ENCODE measurements at regions not wholly inside any gene's neighbourhood (a gene's known extent, or its start where the extent isn't known, plus 50 kb on each side); places are given as distances from the start of the nearest gene placed in this dataset.
A peak's percentile ranks its signal among the peaks of the same experiment; 100 is the strongest.

- DNase-seq, result peak; percentile 20
Observed at GRCh38 chr12:74415633-74416032, 122.0 kb upstream of the ATXN7L3B start.

- no peak for DNase-seq
Observed at GRCh38 chr12:74418573-74418972, 119.1 kb upstream of the ATXN7L3B start.

GRCh38 chr12:74424778-74425177, 112.9 kb upstream of the ATXN7L3B start:
- DNase-seq, result no peak

DNA sequence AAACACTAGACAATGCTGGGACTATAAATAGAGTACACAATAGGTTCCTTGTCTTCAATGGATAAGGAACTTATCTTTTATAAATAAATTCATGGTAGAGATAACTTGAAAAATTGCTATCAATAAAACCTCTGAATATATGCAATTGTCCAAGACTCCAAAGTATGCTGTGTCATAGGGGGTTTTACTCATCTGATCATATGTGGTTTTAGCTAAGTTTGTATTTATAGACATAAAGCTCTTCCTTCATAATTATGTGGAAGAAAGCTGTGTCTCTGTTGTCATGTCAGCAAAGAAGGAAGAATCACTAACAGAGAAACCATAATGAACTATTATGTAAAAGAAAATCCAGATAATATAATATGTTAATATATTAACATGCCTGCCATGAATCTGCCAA, 111.5 kb upstream of the ATXN7L3B start:
- no peak for DNase-seq

GRCh38 chr12:74429535-74429934, 108.1 kb upstream of the ATXN7L3B start:
- DNase-seq, result no peak

DNA sequence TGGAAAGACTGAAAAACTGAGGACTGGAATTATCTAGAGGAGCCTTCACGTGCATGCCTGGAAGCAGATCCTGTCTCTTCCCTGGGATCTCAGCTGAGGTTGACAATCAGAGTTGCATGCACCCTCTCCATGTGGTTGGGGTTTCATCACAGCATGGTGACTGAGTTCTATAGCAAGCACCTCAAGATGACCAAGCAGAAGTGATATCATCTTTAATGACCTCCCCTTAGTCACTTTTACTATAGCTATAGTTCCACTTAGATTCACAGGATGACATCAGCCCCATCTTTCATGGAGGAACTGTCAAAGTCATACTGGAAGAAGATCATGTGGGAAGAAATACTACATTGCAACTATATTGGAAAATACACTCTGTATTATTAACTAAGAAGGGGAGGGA, 105.8 kb upstream of the ATXN7L3B start:
- DNase-seq, result no peak

DNA sequence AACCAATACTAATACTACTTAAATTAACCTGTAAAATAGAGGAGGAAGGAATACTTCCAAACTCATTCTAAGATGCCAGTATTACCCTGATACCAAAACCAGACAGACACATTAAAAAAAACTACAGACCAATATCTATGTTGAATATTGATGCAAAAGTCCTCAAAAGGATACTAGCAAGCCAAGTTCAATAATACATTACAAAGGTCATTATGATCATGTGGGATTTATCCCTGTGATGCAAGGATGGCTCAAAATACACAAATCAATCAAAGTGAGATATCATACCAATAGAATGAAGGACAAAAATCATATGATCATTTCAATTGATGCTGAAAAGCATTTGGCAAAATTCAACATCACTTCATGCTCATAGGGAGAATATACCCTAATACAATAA, 97.2 kb upstream of the ATXN7L3B start:
- DNase-seq, result no peak

- DNase-seq, result no peak
Observed at GRCh38 chr12:74441872-74442271, 95.8 kb upstream of the ATXN7L3B start.

DNA sequence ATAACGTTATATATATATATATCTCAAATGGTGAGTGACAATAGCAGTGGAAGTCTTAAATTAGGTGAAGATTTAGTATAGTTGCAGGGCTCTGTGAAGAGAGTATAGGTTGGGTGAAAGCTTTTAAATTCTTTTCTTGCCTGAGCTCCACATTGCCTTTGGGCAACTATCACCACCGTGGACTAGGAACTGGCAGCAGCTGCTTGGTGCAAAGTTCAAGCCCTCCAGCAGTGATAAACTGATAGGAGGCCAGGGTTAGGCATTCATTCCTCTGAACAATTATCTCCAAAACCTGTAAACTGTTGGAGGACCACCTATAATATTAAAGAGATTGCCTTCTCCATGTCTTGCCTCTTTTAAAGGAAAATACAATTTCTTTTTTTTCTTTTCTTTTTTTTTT, 91.2 kb upstream of the ATXN7L3B start:
- no peak for DNase-seq

GRCh38 chr12:74449872-74450271, 87.8 kb upstream of the ATXN7L3B start:
- peak; percentile 81 for DNase-seq

DNA sequence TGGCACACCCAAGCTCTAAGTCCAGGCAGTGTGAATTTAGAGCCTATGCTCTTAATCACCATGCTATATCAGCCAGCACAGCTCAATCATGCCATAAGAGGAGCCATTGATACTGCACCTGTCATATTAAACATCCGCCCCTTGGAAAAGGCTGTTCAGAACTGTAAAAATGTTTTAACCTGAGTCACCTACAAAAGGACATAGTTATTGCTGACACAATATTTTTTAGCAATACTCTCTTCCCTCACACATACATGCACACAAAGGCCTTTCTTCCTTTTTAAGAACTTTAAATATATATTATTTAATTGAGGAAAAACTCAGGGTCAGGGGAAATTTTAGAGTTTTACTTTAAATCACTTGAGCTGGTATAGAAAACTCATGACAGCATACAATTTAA, 83.5 kb upstream of the ATXN7L3B start:
- DNase-seq, result no peak

GRCh38 chr12:74455429-74455828, 82.2 kb upstream of the ATXN7L3B start:
- no peak for DNase-seq

DNA sequence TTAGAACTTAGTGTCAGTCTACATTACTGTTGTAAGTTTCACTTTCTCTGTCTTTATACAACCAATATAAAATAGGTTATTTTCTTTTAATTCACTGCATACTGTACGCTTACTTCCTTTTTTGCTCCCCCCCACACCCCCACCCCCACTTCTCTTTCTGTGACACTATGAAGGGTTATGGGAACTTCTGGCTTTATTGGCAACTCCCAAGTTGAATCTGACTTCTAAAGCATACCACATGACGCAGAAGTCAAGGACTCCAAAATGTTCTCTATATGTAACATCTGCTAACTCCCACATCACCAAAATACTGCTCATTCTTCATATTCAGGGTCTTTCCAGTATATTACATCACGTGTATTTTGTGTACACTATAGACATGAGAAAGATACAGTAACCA, 81.2 kb upstream of the ATXN7L3B start:
- DNase-seq, result no peak

GRCh38 chr12:74468401-74468800, 69.2 kb upstream of the ATXN7L3B start:
- no peak for DNase-seq

GRCh38 chr12:74476234-74476633, 61.4 kb upstream of the ATXN7L3B start:
- no peak for DNase-seq

DNA sequence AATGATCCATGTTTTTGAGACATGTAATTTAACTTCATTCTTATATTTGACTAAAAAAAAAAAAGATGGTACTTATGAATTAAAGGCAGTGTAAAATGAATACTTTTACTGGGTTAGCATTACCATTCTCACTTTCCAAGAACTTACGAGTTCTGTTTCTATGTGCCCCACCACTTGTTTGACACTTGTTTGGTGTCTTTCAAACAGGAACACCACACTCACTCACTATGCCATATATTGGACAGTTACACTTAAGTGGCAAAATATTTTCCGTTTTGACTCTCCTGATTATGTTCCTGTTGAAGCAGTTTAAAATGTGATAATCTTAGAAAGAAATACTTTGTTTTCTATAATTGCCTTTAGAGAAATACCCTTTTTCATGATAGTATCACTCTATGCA, 56.6 kb upstream of the ATXN7L3B start:
- no peak for DNase-seq

DNA sequence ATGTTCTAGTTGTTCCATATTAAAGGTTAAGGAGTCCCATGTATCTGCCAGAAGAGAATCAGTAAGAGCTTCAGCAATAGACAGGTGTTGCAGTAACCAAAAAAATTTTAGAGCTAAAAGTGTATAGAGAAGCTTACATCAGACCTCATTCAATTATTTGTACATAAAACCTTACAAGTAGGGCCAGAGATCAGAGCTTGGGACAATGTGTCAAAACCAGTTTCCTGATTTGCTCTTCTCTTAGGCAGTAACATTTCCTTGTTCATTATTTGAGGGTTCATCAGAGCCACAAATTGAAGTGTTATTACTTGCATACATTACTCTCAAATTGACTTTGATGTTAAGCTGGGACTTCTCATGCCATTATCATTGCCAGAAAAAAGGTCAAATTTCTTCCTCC, 55.5 kb upstream of the ATXN7L3B start:
- no peak for DNase-seq

- DNase-seq, result no peak
Observed at GRCh38 chr12:74483057-74483456, 54.6 kb upstream of the ATXN7L3B start.
